ENCODE measurements at regions not wholly inside any gene's neighbourhood (a gene's known extent, or its start where the extent isn't known, plus 50 kb on each side); places are given as distances from the start of the nearest gene placed in this dataset.

DNA sequence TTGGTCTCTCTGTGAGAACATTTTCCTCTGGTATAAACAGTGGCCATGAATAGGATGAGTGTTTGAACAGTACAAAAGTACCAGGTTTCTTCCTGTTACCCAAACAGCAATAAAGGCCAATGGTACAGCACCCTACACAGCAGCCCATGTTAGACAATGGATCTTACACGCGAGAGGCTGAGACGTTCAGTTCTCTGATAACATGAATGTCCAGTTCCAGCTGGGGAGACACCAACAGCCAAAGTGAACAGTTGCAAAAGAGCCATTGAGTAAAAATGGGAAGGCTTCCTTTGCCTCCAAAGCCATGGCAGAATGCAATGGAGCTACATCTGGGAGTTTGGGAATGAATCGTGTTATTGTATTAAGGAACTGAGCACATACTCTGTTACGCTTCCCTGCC is 246.8 kb upstream of the SGK1 start:
- Histone ChIP-seq H3K9ac (ENCODE audit: low read length in 5 of 5) (no peak overlapping the region), H3K4me3 (ENCODE audit: low read depth in 1 of 5, low read length in 5 of 5) (no peak overlapping the region), H3K36me3 (ENCODE audit: control insufficient read depth in 5 of 5, insufficient read depth in 5 of 5, low read length in 5 of 5) (no peaks in the 10 kb centered on the region), H3K4me1 (ENCODE audit: control insufficient read depth in 5 of 5, insufficient read depth in 5 of 5, low read length in 5 of 5) (no peaks in the 10 kb centered on the region), H3K27me3 (ENCODE audit: control insufficient read depth in 5 of 5, insufficient read depth in 4 of 5, low read length in 5 of 5) (no peaks in the 10 kb centered on the region), H3K27ac (ENCODE audit: low read depth, low read length) (no peak overlapping the region), H3K9me3 (ENCODE audit: control insufficient read depth in 5 of 5, low read length in 5 of 5) (no peaks in the 10 kb centered on the region)

DNA sequence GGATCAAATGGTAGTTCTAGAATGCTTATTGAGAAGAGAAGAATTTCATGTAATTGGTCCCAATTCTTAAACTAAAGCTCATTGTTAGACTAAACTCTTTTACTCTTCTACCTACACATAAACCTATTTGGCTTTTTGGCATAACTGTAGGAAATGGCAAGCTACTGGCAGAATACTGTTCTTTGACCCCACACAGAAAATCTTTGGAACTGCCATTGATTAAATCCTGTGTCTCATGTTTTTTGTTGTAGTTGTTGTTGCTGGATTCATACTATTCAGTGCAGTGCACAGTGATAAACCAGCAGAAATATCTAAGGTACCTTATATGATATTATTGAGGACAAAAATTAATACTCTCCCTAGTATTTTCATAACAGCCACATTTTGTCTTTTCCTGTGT is 242.1 kb upstream of the SGK1 start:
- Histone ChIP-seq H3K4me1 (ENCODE audit: control insufficient read depth in 5 of 5, insufficient read depth in 5 of 5, low read length in 5 of 5) (no peaks in the 10 kb centered on the region), H3K9ac (ENCODE audit: low read length in 5 of 5) (no peak overlapping the region), H3K36me3 (ENCODE audit: control insufficient read depth in 5 of 5, insufficient read depth in 5 of 5, low read length in 5 of 5) (no peaks in the 10 kb centered on the region), H3K4me3 (ENCODE audit: low read depth in 1 of 5, low read length in 5 of 5) (no peak overlapping the region), H3K9me3 (ENCODE audit: control insufficient read depth in 5 of 5, low read length in 5 of 5) (no peaks in the 10 kb centered on the region), H3K27ac (ENCODE audit: low read depth, low read length) (no peak overlapping the region), H3K27me3 (ENCODE audit: control insufficient read depth in 5 of 5, insufficient read depth in 4 of 5, low read length in 5 of 5) (no peaks in the 10 kb centered on the region)

DNA sequence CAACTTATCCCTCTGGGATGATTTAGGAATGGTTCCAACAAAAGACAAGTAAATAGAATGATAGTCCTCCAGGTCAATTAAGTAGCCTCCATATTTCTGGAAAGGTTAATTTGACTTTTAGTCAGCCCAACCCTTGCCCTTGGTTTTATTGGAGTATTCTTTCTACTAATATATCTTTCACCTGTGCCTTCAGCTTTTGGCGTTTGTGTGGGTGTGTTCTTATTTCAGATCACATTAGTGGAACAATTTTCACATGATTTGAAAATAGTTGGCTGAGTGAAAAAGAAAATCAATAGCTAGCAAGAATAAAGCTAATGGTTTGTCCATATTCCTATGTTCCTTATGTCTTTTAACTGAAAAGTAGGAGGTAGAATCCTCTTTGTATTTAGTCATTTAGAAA is 239.6 kb upstream of the SGK1 start:
- Histone ChIP-seq H3K9ac (ENCODE audit: low read length in 5 of 5) (no peak overlapping the region), H3K27ac (ENCODE audit: low read depth, low read length) (no peak overlapping the region), H3K27me3 (ENCODE audit: control insufficient read depth in 5 of 5, insufficient read depth in 4 of 5, low read length in 5 of 5) (no peaks in the 10 kb centered on the region), H3K9me3 (ENCODE audit: control insufficient read depth in 5 of 5, low read length in 5 of 5) (no peaks in the 10 kb centered on the region), H3K36me3 (ENCODE audit: control insufficient read depth in 5 of 5, insufficient read depth in 5 of 5, low read length in 5 of 5) (no peaks in the 10 kb centered on the region), H3K4me3 (ENCODE audit: low read depth in 1 of 5, low read length in 5 of 5) (no peak overlapping the region), H3K4me1 (ENCODE audit: control insufficient read depth in 5 of 5, insufficient read depth in 5 of 5, low read length in 5 of 5) (no peaks in the 10 kb centered on the region)

DNA sequence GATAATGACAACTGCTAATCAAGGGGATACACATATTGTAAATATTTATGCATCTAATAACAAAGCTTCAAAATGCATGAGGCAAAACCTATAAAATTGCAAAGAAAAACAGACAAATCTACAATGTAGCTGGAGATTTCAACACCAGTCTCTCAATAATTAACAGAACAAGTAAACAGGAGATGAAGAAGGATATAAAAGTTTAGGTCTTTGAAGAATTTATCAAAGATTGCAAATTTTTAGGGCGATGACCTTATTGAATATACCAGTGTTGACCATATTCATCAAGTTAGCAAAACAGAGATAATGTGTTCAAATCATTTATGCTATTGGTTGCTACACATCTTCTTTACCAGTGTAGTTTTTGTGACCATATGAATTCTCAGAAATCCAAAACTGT is 237.8 kb upstream of the SGK1 start:
- no peaks in the 10 kb centered on the region for H3K27me3 ChIP-seq (ENCODE audit: control insufficient read depth in 5 of 5, insufficient read depth in 4 of 5, low read length in 5 of 5)
- no peak overlapping the region for H3K9ac ChIP-seq (ENCODE audit: low read length in 5 of 5)
- no peaks in the 10 kb centered on the region for H3K36me3 ChIP-seq (ENCODE audit: control insufficient read depth in 5 of 5, insufficient read depth in 5 of 5, low read length in 5 of 5)
- peaks cover 0 to 3% (median 0%) of the 10 kb centered on the region in 5 donors for H3K4me1 ChIP-seq (ENCODE audit: control insufficient read depth in 5 of 5, insufficient read depth in 5 of 5, low read length in 5 of 5)
- H3K9me3 ChIP-seq (ENCODE audit: control insufficient read depth in 5 of 5, low read length in 5 of 5), result no peaks in the 10 kb centered on the region
- H3K27ac ChIP-seq (ENCODE audit: low read depth, low read length), result no peak overlapping the region
- H3K4me3 ChIP-seq (ENCODE audit: low read depth in 1 of 5, low read length in 5 of 5), result no peak overlapping the region

DNA sequence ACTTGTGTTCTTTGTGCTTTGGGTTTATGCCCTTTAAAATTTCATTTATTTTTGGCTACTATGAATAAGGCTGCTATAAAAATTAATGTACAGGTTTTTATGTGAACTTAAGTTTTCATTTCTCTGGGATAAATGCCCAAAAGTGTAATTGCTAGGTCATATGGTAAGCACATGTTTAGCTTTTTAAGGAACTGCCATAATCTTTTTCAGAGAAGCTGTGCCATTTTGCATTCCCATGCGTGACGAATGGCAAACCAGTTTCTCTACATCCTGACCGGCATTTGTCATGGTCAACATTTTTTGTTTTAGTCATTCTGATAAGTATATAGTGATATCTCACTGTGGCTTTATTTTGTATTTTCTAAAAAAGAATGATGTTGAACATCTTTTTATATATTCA is 236.0 kb upstream of the SGK1 start:
- Histone ChIP-seq H3K4me1 (ENCODE audit: control insufficient read depth in 5 of 5, insufficient read depth in 5 of 5, low read length in 5 of 5) (peaks cover 0 to 3% (median 0%) of the 10 kb centered on the region in 5 donors), H3K9me3 (ENCODE audit: control insufficient read depth in 5 of 5, low read length in 5 of 5) (no peaks in the 10 kb centered on the region), H3K27ac (ENCODE audit: low read depth, low read length) (no peak overlapping the region), H3K27me3 (ENCODE audit: control insufficient read depth in 5 of 5, insufficient read depth in 4 of 5, low read length in 5 of 5) (no peaks in the 10 kb centered on the region), H3K4me3 (ENCODE audit: low read depth in 1 of 5, low read length in 5 of 5) (no peak overlapping the region), H3K9ac (ENCODE audit: low read length in 5 of 5) (no peak overlapping the region), H3K36me3 (ENCODE audit: control insufficient read depth in 5 of 5, insufficient read depth in 5 of 5, low read length in 5 of 5) (no peaks in the 10 kb centered on the region)

DNA sequence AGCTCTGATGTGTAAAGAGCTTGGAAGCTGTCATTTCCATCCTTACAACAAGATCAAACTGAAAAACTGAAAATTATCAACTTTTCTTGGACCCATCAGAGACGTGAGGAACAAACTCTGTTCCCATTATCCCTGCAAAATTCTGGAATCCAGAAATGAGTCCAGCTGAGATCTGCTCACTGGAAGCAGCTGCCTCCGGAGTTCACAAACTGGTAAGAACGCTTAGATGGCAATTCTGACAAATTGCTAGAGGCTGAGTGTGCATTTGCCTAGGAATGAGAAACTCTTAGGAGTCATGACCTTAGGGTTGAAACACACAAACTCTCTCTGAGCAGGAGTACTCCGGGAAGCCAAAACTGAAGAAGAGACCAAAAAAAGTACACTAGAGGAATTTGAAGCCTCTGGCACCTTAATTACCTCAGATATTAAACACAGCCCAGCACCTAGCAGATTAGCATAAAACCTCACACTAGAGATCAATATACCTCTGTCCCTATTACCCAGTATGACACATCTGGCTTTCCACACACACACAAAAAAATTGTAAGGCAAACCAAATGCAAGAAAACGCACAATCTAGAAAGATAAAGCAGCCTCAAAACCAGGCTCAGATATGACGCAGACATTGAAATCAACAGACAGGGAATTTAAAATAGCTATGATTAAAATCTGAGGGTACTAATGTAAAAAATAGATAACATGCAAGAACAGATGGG is 233.5 kb upstream of the SGK1 start:
- Histone ChIP-seq H3K9ac (ENCODE audit: low read length in 5 of 5) (no peak overlapping the region), H3K27me3 (ENCODE audit: control insufficient read depth in 5 of 5, insufficient read depth in 4 of 5, low read length in 5 of 5) (no peaks in the 10 kb centered on the region), H3K4me1 (ENCODE audit: control insufficient read depth in 5 of 5, insufficient read depth in 5 of 5, low read length in 5 of 5) (peaks cover 0 to 3% (median 0%) of the 10 kb centered on the region in 5 donors), H3K27ac (ENCODE audit: low read depth, low read length) (no peak overlapping the region), H3K4me3 (ENCODE audit: low read depth in 1 of 5, low read length in 5 of 5) (no peak overlapping the region), H3K36me3 (ENCODE audit: control insufficient read depth in 5 of 5, insufficient read depth in 5 of 5, low read length in 5 of 5) (no peaks in the 10 kb centered on the region), H3K9me3 (ENCODE audit: control insufficient read depth in 5 of 5, low read length in 5 of 5) (no peaks in the 10 kb centered on the region)

DNA sequence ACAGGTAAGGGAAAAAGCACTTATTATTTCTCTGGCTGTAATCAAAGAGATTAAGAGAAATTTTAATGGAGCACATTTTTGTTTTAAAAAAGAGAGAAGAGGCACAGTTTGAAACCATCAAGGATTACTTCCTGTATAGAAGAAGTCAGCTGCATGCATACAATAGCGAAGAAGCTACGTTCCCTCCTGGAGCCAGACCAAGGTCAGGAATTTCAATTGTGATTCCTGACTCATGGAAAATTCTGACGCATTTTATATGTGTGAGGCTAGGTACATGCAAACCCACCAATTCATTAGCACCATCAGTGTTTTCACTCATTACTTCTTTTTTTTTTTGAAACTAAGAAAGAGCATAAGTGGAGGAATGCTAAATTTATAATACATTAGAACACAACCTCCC is 232.7 kb upstream of the SGK1 start:
- Histone ChIP-seq H3K36me3 (ENCODE audit: control insufficient read depth in 5 of 5, insufficient read depth in 5 of 5, low read length in 5 of 5) (no peaks in the 10 kb centered on the region), H3K4me3 (ENCODE audit: low read depth in 1 of 5, low read length in 5 of 5) (no peak overlapping the region), H3K9ac (ENCODE audit: low read length in 5 of 5) (no peak overlapping the region), H3K4me1 (ENCODE audit: control insufficient read depth in 5 of 5, insufficient read depth in 5 of 5, low read length in 5 of 5) (peaks cover 0 to 3% (median 0%) of the 10 kb centered on the region in 5 donors), H3K9me3 (ENCODE audit: control insufficient read depth in 5 of 5, low read length in 5 of 5) (no peaks in the 10 kb centered on the region), H3K27ac (ENCODE audit: low read depth, low read length) (no peak overlapping the region), H3K27me3 (ENCODE audit: control insufficient read depth in 5 of 5, insufficient read depth in 4 of 5, low read length in 5 of 5) (no peaks in the 10 kb centered on the region)

DNA sequence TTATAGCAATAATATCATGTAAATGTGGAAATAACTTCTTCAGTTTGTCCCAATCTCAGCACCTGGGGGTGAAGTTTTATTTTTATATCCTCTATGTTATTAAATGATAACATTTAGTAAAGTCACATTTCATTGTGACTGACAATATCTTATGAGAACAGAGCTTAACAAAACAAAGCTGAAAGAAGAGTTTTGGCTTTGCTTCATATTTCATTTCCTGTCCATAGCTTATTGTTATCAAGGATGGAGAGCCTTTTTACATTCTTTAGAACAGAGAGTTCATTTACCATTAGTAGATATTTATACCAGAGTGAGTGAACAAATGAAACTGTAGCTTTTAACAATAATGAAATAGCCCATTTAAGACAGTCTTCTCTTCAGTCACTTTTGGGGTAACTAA is 231.9 kb upstream of the SGK1 start:
- H3K27me3 ChIP-seq (ENCODE audit: control insufficient read depth in 5 of 5, insufficient read depth in 4 of 5, low read length in 5 of 5), result no peaks in the 10 kb centered on the region
- H3K36me3 ChIP-seq (ENCODE audit: control insufficient read depth in 5 of 5, insufficient read depth in 5 of 5, low read length in 5 of 5), result no peaks in the 10 kb centered on the region

DNA sequence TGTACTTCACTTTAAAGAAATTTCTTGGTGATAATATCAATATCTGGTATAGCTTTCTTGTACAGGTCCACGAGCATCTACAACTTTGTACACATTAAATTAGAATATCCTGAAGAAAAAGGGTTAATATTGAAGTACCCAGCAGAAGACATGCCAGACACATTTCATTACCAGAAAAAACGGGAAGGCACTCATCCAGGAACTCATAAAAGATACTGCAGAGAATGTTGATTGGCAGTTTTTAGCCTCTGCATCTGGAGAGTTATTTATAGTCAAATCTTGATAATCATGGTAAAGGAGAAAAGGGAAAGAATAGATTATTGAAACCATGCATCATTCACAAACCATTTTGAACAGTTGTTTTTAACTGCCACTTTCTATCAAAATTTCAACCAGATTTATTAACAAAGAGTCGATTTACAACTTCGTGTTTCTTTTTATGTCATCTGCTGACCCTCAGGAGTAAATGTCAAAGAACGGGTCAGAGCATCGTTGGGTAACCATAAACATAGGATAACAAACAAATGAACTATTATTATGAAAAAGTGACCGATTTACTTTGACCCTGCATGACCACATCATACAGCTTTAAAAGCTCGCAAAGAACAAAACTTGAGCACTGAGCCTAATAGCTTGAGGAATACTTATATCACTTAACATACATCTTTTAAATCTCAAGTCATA is 229.2 kb upstream of the SGK1 start:
- Histone ChIP-seq H3K36me3 (ENCODE audit: control insufficient read depth in 5 of 5, insufficient read depth in 5 of 5, low read length in 5 of 5) (no peaks in the 10 kb centered on the region), H3K27ac (ENCODE audit: low read depth, low read length) (no peak overlapping the region), H3K4me3 (ENCODE audit: low read depth in 1 of 5, low read length in 5 of 5) (no peak overlapping the region), H3K9ac (ENCODE audit: low read length in 5 of 5) (no peak overlapping the region), H3K9me3 (ENCODE audit: control insufficient read depth in 5 of 5, low read length in 5 of 5) (no peaks in the 10 kb centered on the region), H3K27me3 (ENCODE audit: control insufficient read depth in 5 of 5, insufficient read depth in 4 of 5, low read length in 5 of 5) (no peaks in the 10 kb centered on the region), H3K4me1 (ENCODE audit: control insufficient read depth in 5 of 5, insufficient read depth in 5 of 5, low read length in 5 of 5) (peaks cover 0 to 3% (median 0%) of the 10 kb centered on the region in 5 donors)

More for the DNA sequence above, 231.9 kb upstream of the SGK1 start:
- Histone ChIP-seq H3K4me3 (ENCODE audit: low read depth in 1 of 5, low read length in 5 of 5) (no peak overlapping the region), H3K9me3 (ENCODE audit: control insufficient read depth in 5 of 5, low read length in 5 of 5) (no peaks in the 10 kb centered on the region), H3K27ac (ENCODE audit: low read depth, low read length) (no peak overlapping the region), H3K4me1 (ENCODE audit: control insufficient read depth in 5 of 5, insufficient read depth in 5 of 5, low read length in 5 of 5) (peaks cover 0 to 3% (median 0%) of the 10 kb centered on the region in 5 donors), H3K9ac (ENCODE audit: low read length in 5 of 5) (no peak overlapping the region)

DNA sequence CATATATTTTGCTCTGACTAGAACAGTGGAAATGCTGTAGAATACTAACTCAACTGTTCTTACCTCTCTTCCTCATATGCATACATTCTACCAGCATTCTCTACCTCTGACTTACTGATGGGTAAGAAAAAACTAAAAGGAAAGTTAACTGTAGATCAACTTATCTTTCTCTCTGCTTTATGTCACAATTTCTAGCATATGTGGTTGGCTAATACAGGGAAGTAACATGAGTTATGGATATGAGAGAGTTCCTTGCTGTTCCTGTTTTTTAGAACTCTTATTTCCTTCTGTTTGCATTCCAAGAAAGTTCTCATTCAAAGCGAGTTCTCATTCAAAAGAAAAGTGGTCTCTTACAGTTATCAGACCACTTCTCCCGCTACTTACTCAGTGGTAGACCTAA is 226.8 kb upstream of the SGK1 start:
- Histone ChIP-seq H3K36me3 (ENCODE audit: control insufficient read depth in 5 of 5, insufficient read depth in 5 of 5, low read length in 5 of 5) (no peaks in the 10 kb centered on the region), H3K9me3 (ENCODE audit: control insufficient read depth in 5 of 5, low read length in 5 of 5) (no peaks in the 10 kb centered on the region), H3K9ac (ENCODE audit: low read length in 5 of 5) (no peak overlapping the region), H3K27ac (ENCODE audit: low read depth, low read length) (no peak overlapping the region), H3K4me3 (ENCODE audit: low read depth in 1 of 5, low read length in 5 of 5) (no peak overlapping the region), H3K27me3 (ENCODE audit: control insufficient read depth in 5 of 5, insufficient read depth in 4 of 5, low read length in 5 of 5) (no peaks in the 10 kb centered on the region), H3K4me1 (ENCODE audit: control insufficient read depth in 5 of 5, insufficient read depth in 5 of 5, low read length in 5 of 5) (peaks cover 0 to 7% (median 0%) of the 10 kb centered on the region in 5 donors)

Data from subcutaneous abdominal adipose tissue (tissue), 5 donors.